K562 (cell line): ENCODE measurements at regions not wholly inside any gene's neighbourhood (a gene's known extent, or its start where the extent isn't known, plus 50 kb on each side); places are given as distances from the start of the nearest gene placed in this dataset.

ENCODE experiments used
- ATAC-seq: fragments of 200-7000 bp; cut with Tn5 transposase; 3 replicates; pipeline ENCODE4 v1.9.1; 2020; ENCODE audit warnings: moderate library complexity
- BruUV-seq: library from RNA; stranded (reverse); fragments of 400-500 nt; replicated peaks from 2 replicates; lab custom pipeline; 2021; lab: Mats Ljungman, UMichigan
- CTCF ChIA-PET: fragments of 300-600 bp; formaldehyde crosslinking; extraction: SDS; loops from one replicate; lab custom pipeline; 2021; ENCODE audit warnings: low intra/inter-chr PET ratio; lab: Yijun Ruan, JAX
- POLR2A ChIA-PET: fragments of 300-600, 350-650 bp; sonication (Branson Sonifier 250); formaldehyde crosslinking; extraction: SDS; loops from one replicate; lab custom pipeline; 2021; ENCODE audit warnings: antibody characterized with exemption, inconsistent platforms; lab: Yijun Ruan, JAX
- DNase-seq, 4 experiments: peaks; one replicate each; pipeline versions ENCODE4 v3.0.0 to v3.0.0-alpha.2; 2011 to 2018; ENCODE audit warnings: low spot score in 3 of 4, mixed read lengths in 3 of 4; ENCODE audit errors: extremely low read depth in 1 of 4
- FAIRE-seq: peaks from 2 replicates; lab custom pipeline; 2011; peaks lifted over from hg19 to GRCh38; lab: Jason Lieb, UNC
- H2AFZ ChIP-seq: 2 replicates; pipeline ENCODE4 v1.6.0; 2011; ENCODE audit warnings: low read depth, low read length, control low read depth, inconsistent platforms
- H3K27ac ChIP-seq: fragments of 200-600 bp; 3 replicates; pipeline ENCODE4 v1.8.0; 2011; ENCODE audit warnings: low read depth, mild to moderate bottlenecking, control low read depth, inconsistent platforms, low read length, moderate library complexity, mixed read lengths; ENCODE audit errors: extremely low read depth
- H3K27me3 ChIP-seq, 2 experiments: fragments of 300-600 bp in 1 of 2; 2 replicates in 1 of 2; 3 replicates in 1 of 2; pipeline versions ENCODE4 v1.6.0 to v1.8.0; 2011; ENCODE audit warnings: inconsistent platforms in 2 of 2, low read length in 2 of 2, mild to moderate bottlenecking in 1 of 2, mixed read lengths in 1 of 2, moderate library complexity in 1 of 2; ENCODE audit not compliant: control insufficient read depth in 2 of 2, insufficient read depth in 2 of 2
- H3K36me3 ChIP-seq: fragments of 300-600 bp; 3 replicates; pipeline ENCODE4 v1.8.0; 2011; ENCODE audit warnings: mild to moderate bottlenecking, low read length, inconsistent platforms; ENCODE audit not compliant: control insufficient read depth, insufficient read depth
- H3K4me1 ChIP-seq, 2 experiments: fragments of 200-600 bp in 1 of 2; replicated peaks in 1 of 2; 2 replicates in 1 of 2; 3 replicates in 1 of 2; pipeline versions ENCODE4 v1.5.1 to v1.8.0; 2011; ENCODE audit warnings: inconsistent platforms in 2 of 2, low read length in 2 of 2, mild to moderate bottlenecking in 1 of 2, mixed read lengths in 1 of 2, moderate library complexity in 1 of 2; ENCODE audit not compliant: control insufficient read depth in 2 of 2, insufficient read depth in 2 of 2
- H3K4me2 ChIP-seq: 2 replicates; pipeline ENCODE4 v1.6.1; 2011; ENCODE audit warnings: low read length, control low read depth, inconsistent platforms, mixed read lengths; ENCODE audit not compliant: insufficient read depth
- H3K4me3 ChIP-seq: fragments of 200-600 bp; sonication (generic), shearing (Covaris generic); 2 replicates; pipeline ENCODE4 v1.5.1; 2016; ENCODE audit warnings: control low read depth, inconsistent platforms
- H3K79me2 ChIP-seq: fragments of 200-600 bp; 3 replicates; pipeline ENCODE4 v1.8.0; 2011; ENCODE audit warnings: low read length, inconsistent platforms; ENCODE audit not compliant: control insufficient read depth, insufficient read depth
- H3K9ac ChIP-seq, 2 experiments: 2 replicates each; pipeline versions ENCODE4 v1.6.0 to v1.6.1; 2011; ENCODE audit warnings: low read depth in 2 of 2, low read length in 2 of 2, control low read depth in 1 of 2, inconsistent platforms in 1 of 2, mild to moderate bottlenecking in 1 of 2, mixed read lengths in 1 of 2; ENCODE audit not compliant: insufficient read depth in 1 of 2
- H3K9me1 ChIP-seq: one replicate; pipeline ENCODE4 v1.6.0; 2011; ENCODE audit warnings: inconsistent platforms, mild to moderate bottlenecking, low read length, moderate library complexity; ENCODE audit not compliant: control insufficient read depth, insufficient read depth
- H3K9me3 ChIP-seq: replicated peaks from 2 replicates; pipeline ENCODE4 v1.5.1; 2011; ENCODE audit warnings: low read depth, low read length, inconsistent platforms; ENCODE audit not compliant: control insufficient read depth, insufficient read depth
- H4K20me1 ChIP-seq: replicated peaks from 2 replicates; pipeline ENCODE4 v1.6.1; 2011; ENCODE audit warnings: low read length, inconsistent platforms, mixed read lengths; ENCODE audit not compliant: control insufficient read depth, insufficient read depth
- BRCA1 ChIP-seq, 2 experiments: fragments of 450-650 bp in 1 of 2; sonication (generic) in 1 of 2; formaldehyde crosslinking in 1 of 2; IDR thresholded peaks; 2 replicates each; pipeline versions ENCODE4 v1.5.0 to v1.6.1; 2017 to 2020; ENCODE audit warnings: mild to moderate bottlenecking in 1 of 2, missing genetic modification reagents in 1 of 2
- HMG20A ChIP-seq: fragments of 450-650 bp; formaldehyde crosslinking; conservative IDR thresholded peaks from 2 replicates; pipeline ENCODE4 v1.4.0; 2020; ENCODE audit warnings: mild to moderate bottlenecking, mixed read lengths
- RBM39 ChIP-seq: fragments of 200-400 bp; formaldehyde crosslinking; optimal IDR thresholded peaks from 2 replicates; pipeline ENCODE3; 2018; ENCODE audit warnings: low read depth, low read length
- XRCC4 ChIP-seq: IDR thresholded peaks from one replicate; pipeline ENCODE4 v1.6.1; 2011; ENCODE audit not compliant: insufficient read depth, insufficient read length; ENCODE audit errors: extremely low read depth
- ZNF133 ChIP-seq: fragments of 250-450 bp; sonication (Bioruptor Pico); IDR thresholded peaks from 2 replicates; pipeline ENCODE4 v1.4.0; 2020; ENCODE audit warnings: mild to moderate bottlenecking
- ZNF324 ChIP-seq: fragments of 250-450 bp; sonication (Bioruptor Pico); IDR thresholded peaks from 2 replicates; pipeline ENCODE4 v1.4.0; 2020; ENCODE audit warnings: mild to moderate bottlenecking
- ZNF384 ChIP-seq: IDR thresholded peaks from 2 replicates; pipeline ENCODE4 v1.6.1; 2012; ENCODE audit warnings: low read depth, low read length, improper control_type of control experiment
- WGBS: fragments of 100-300 bp; shearing (Covaris generic); methylation state at CpG from one replicate; pipeline ENCODE4 v1.1.6; 2016; ENCODE audit warnings: low coverage, mixed read lengths; ENCODE audit not compliant: insufficient coverage; ENCODE audit errors: missing lambda C conversion rate; 5-methylcytosine and 5-hydroxymethylcytosine counted together
- in situ Hi-C: fragments of 300-500 bp; cut with MboI; formaldehyde crosslinking; loops from 4 replicates; pipeline ENCODE4 v1.15.0; 2018; ENCODE audit warnings: inconsistent platforms, mixed read lengths
- intact Hi-C: fragments of 100-400 bp; cut with micrococcal nuclease; formaldehyde crosslinking; loops from 2 replicates; pipeline ENCODE4 v1.14.2; 2022
- TF ChIP-seq, protein P1 (sequence below): fragments of 250-450 bp; sonication (Bioruptor Pico); IDR thresholded peaks from 2 replicates; pipeline ENCODE4 v1.8.0; 2022; ENCODE audit warnings: moderate library complexity, mild to moderate bottlenecking, inconsistent platforms
- TF ChIP-seq, protein P2 (sequence below): sonication (generic); formaldehyde crosslinking; IDR thresholded peaks from 2 replicates; pipeline ENCODE4 v1.8.0; 2022; ENCODE audit warnings: missing genetic modification reagents, mild to moderate bottlenecking, borderline replicate concordance
- TF ChIP-seq, protein P3 (sequence below): sonication (generic); formaldehyde crosslinking; IDR thresholded peaks from 2 replicates; pipeline ENCODE4 v1.8.0; 2022; ENCODE audit warnings: mild to moderate bottlenecking, missing genetic modification reagents

DNA sequence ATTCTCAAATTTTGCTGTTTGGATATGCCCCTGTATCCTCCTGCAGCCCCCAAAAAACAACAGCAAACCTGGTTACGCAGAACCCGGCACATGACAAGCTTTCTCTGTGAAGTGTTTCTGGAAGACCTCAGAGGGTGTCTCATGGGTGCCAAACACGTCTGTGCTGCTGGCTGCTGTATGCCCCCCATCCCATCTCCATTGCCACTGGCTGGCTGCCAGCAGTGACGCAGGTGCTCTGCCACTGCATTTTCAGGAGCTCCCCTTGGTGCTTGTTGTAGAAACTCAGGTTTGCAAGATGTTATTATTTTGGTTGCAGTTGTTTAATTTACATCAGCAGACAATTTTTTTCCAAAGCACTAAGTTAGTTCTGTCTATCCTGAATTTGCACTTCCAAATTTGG is 166.4 kb upstream of the FANCL start:
- WGBS = 3% methylated on average over 4 of the region's 4 CpGs
- H3K9ac ChIP-seq = no peak overlapping the region
- in situ Hi-C loops (no loop called here), intact Hi-C loops (no loop called here)
- H2AFZ ChIP-seq = no peak overlapping the region
- H3K9me3 ChIP-seq = no peaks in the 10 kb centered on the region
- ATAC-seq = no peak
- no peaks in the 10 kb centered on the region for H3K36me3 ChIP-seq
- H3K27ac ChIP-seq = no peak overlapping the region
- no peaks in the 10 kb centered on the region for H4K20me1 ChIP-seq
- H3K9me1 ChIP-seq = no peaks in the 10 kb centered on the region
- BruUV-seq = no TSS peak
- FAIRE-seq = no peak
- H3K27me3 ChIP-seq = no peaks in the 10 kb centered on the region
- ChIA-PET CTCF (no interaction called here), POLR2A (no interaction called here)
- no peak for DNase-seq
- no peaks in the 10 kb centered on the region for H3K4me1 ChIP-seq
- no peaks in the 10 kb centered on the region for H3K79me2 ChIP-seq
- H3K4me3 ChIP-seq = no peak overlapping the region
- no peak for TF ChIP-seq ZNF133 (CRISPR knock-in tag)
- TF ChIP-seq BRCA1 (IDR thresholded peaks at IDR 0.05) = no peak
- no peak for TF ChIP-seq BRCA1 (CRISPR knock-in tag; IDR thresholded peaks at IDR 0.05)
- TF ChIP-seq, protein P1, sequence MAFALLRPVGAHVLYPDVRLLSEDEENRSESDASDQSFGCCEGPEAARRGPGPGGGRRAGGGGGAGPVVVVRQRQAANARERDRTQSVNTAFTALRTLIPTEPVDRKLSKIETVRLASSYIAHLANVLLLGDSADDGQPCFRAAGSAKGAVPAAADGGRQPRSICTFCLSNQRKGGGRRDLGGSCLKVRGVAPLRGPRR (CRISPR knock-in tag) = no peak
- no peak for TF ChIP-seq ZNF384
- no peak for TF ChIP-seq ZNF324 (CRISPR knock-in tag)
- TF ChIP-seq, all 486 proteins: peak for 0
- no peak overlapping the region for H3K4me2 ChIP-seq

DNA sequence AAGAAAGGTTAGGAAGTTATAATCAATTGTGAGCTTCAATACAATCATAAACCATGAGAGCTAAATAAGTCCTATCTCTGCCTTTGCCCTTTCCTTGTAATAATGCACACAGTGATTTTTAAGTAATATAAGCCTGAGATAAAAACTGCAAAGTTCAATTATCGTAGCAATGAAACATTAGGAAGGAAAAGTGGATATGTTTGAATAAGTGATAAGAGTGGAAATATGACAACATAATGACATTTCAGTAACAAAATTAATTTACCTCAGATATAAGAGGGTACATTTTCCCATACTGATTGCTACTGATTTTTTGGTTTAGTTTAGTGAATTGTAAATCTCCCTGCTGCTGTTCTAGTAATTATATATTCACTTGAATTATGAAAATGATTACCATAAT is 164.2 kb upstream of the FANCL start:
- no peaks in the 10 kb centered on the region for H3K36me3 ChIP-seq
- DNase-seq = no peak
- no peak overlapping the region for H3K4me2 ChIP-seq
- ATAC-seq = no peak
- no peak for TF ChIP-seq HMG20A (CRISPR knock-in tag)
- no peak for TF ChIP-seq XRCC4
- TF ChIP-seq, protein P2, sequence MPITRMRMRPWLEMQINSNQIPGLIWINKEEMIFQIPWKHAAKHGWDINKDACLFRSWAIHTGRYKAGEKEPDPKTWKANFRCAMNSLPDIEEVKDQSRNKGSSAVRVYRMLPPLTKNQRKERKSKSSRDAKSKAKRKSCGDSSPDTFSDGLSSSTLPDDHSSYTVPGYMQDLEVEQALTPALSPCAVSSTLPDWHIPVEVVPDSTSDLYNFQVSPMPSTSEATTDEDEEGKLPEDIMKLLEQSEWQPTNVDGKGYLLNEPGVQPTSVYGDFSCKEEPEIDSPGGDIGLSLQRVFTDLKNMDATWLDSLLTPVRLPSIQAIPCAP (CRISPR knock-in tag) = no peak
- TF ChIP-seq, protein P3, sequence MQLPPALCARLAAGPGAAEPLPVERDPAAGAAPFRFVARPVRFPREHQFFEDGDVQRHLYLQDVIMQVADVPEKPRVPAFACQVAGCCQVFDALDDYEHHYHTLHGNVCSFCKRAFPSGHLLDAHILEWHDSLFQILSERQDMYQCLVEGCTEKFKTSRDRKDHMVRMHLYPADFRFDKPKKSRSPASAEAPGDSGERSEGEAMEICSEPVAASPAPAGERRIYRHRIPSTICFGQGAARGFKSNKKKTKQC (CRISPR knock-in tag) = no peak
- no peak for TF ChIP-seq RBM39
- intact Hi-C loops (no loop called here), in situ Hi-C loops (no loop called here)
- no peaks in the 10 kb centered on the region for H3K9me1 ChIP-seq
- H3K9me3 ChIP-seq = no peaks in the 10 kb centered on the region
- no peak overlapping the region for H3K9ac ChIP-seq
- CTCF ChIA-PET = no interaction called here
- POLR2A ChIA-PET = no interaction called here
- no peak overlapping the region for H3K4me3 ChIP-seq
- no peak overlapping the region for H2AFZ ChIP-seq
- no peak overlapping the region for H3K27ac ChIP-seq
- no peaks in the 10 kb centered on the region for H3K27me3 ChIP-seq
- 7% methylated on average over 1 of the region's 1 CpG for WGBS
- no peaks in the 10 kb centered on the region for H3K79me2 ChIP-seq
- H4K20me1 ChIP-seq = no peaks in the 10 kb centered on the region
- no peak for FAIRE-seq
- no TSS peak for BruUV-seq
- no peaks in the 10 kb centered on the region for H3K4me1 ChIP-seq
